DND-41 (cell line): ENCODE measurements at regions not wholly inside any gene's neighbourhood (a gene's known extent, or its start where the extent isn't known, plus 50 kb on each side); places are given as distances from the start of the nearest gene placed in this dataset.

ENCODE experiments used
- ATAC-seq: fragments of 200-7000 bp; cut with Tn5 transposase; 3 replicates; pipeline ENCODE4 v1.9.1; 2021; ENCODE audit warnings: low read depth; ENCODE audit not compliant: insufficient read depth
- DNase-seq: peaks from one replicate; pipeline ENCODE4 v3.0.0-alpha.2; 2020
- H2AFZ ChIP-seq: 2 replicates; pipeline ENCODE4 v1.6.0; 2012; ENCODE audit warnings: low read depth, low read length
- H3K27ac ChIP-seq: 2 replicates; pipeline ENCODE4 v1.5.1; 2012; ENCODE audit warnings: low read length, inconsistent platforms
- H3K27me3 ChIP-seq: fragments of 200-600 bp; sonication (generic); 2 replicates; pipeline ENCODE4 v1.6.0; 2012; ENCODE audit warnings: low read length, mild to moderate bottlenecking, inconsistent platforms; ENCODE audit not compliant: insufficient read depth, poor library complexity
- H3K36me3 ChIP-seq: 2 replicates; pipeline ENCODE4 v1.5.1; 2012; ENCODE audit warnings: low read length, inconsistent platforms; ENCODE audit not compliant: insufficient read depth
- H3K4me1 ChIP-seq: 2 replicates; pipeline ENCODE4 v1.5.1; 2012; ENCODE audit warnings: mild to moderate bottlenecking, low read length; ENCODE audit not compliant: insufficient read depth
- H3K4me2 ChIP-seq: 2 replicates; pipeline ENCODE4 v1.6.0; 2012; ENCODE audit warnings: mild to moderate bottlenecking, moderate library complexity, low read length, inconsistent platforms; ENCODE audit not compliant: insufficient read depth
- H3K4me3 ChIP-seq, 2 experiments: fragments of 200-600 bp in 1 of 2; shearing (Covaris generic) in 1 of 2; 2 replicates each; pipeline ENCODE4 v1.5.1; 2012 to 2016; ENCODE audit warnings: inconsistent platforms in 2 of 2, low read length in 2 of 2, mild to moderate bottlenecking in 2 of 2, low read depth in 1 of 2, moderate library complexity in 1 of 2
- H3K79me2 ChIP-seq: 2 replicates; pipeline ENCODE4 v1.6.0; 2012; ENCODE audit warnings: low read length, inconsistent platforms; ENCODE audit not compliant: insufficient read depth
- H3K9ac ChIP-seq: 2 replicates; pipeline ENCODE4 v1.6.0; 2012; ENCODE audit warnings: low read depth, mild to moderate bottlenecking, inconsistent platforms, low read length, moderate library complexity
- H3K9me3 ChIP-seq: 2 replicates; pipeline ENCODE4 v1.5.1; 2012; ENCODE audit warnings: low read length, moderate library complexity, mild to moderate bottlenecking, inconsistent platforms; ENCODE audit not compliant: insufficient read depth, severe bottlenecking
- H4K20me1 ChIP-seq: 2 replicates; pipeline ENCODE4 v1.6.0; 2012; ENCODE audit warnings: low read length; ENCODE audit not compliant: insufficient read depth
- EZH2 ChIP-seq: IDR thresholded peaks from 3 replicates; pipeline ENCODE4 v1.6.1; 2012; ENCODE audit warnings: borderline replicate concordance, low read depth, mild to moderate bottlenecking, moderate library complexity, low read length, inconsistent platforms; ENCODE audit not compliant: severe bottlenecking
- TF ChIP-seq, protein P1 (sequence below): IDR thresholded peaks from 2 replicates; pipeline ENCODE4 v1.5.1; 2012; ENCODE audit warnings: borderline replicate concordance, low read length, moderate library complexity, mild to moderate bottlenecking; ENCODE audit not compliant: poor library complexity, severe bottlenecking; ENCODE audit errors: extremely low read depth

DNA sequence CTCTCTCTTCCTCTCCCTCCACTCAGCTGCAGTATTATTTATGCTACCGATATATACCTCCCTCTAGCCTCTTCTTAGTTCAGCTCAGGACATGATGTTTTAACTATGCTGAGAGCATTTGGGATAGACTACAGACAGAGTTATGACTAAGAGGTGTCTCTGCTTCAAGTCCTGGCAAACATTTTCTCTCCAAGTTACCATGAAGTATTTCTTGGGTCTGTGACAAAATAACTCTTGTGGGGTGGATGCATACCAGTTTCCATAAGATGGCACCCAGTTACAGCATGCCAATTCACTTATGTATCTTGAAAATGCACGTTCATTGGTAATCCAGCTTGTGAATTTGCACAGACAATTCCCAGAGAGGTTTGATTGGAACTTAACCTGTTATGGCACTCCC, 737.6 kb downstream of the SLC4A3 start:
- H2AFZ ChIP-seq: no peak overlapping the region
- ATAC-seq (no peak), DNase-seq (no peak)
- H4K20me1 ChIP-seq: no peaks in the 10 kb centered on the region
- H3K9me3 ChIP-seq: no peaks in the 10 kb centered on the region
- H3K27me3 ChIP-seq: no peaks in the 10 kb centered on the region
- H3K79me2 ChIP-seq: no peaks in the 10 kb centered on the region
- H3K9ac ChIP-seq: no peak overlapping the region
- H3K36me3 ChIP-seq: no peaks in the 10 kb centered on the region
- H3K27ac ChIP-seq: no peak overlapping the region
- TF ChIP-seq, protein P1, sequence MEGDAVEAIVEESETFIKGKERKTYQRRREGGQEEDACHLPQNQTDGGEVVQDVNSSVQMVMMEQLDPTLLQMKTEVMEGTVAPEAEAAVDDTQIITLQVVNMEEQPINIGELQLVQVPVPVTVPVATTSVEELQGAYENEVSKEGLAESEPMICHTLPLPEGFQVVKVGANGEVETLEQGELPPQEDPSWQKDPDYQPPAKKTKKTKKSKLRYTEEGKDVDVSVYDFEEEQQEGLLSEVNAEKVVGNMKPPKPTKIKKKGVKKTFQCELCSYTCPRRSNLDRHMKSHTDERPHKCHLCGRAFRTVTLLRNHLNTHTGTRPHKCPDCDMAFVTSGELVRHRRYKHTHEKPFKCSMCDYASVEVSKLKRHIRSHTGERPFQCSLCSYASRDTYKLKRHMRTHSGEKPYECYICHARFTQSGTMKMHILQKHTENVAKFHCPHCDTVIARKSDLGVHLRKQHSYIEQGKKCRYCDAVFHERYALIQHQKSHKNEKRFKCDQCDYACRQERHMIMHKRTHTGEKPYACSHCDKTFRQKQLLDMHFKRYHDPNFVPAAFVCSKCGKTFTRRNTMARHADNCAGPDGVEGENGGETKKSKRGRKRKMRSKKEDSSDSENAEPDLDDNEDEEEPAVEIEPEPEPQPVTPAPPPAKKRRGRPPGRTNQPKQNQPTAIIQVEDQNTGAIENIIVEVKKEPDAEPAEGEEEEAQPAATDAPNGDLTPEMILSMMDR: no peak
- no peak overlapping the region for H3K4me3 ChIP-seq
- no peaks in the 10 kb centered on the region for H3K4me1 ChIP-seq
- H3K4me2 ChIP-seq: no peak overlapping the region

DNA sequence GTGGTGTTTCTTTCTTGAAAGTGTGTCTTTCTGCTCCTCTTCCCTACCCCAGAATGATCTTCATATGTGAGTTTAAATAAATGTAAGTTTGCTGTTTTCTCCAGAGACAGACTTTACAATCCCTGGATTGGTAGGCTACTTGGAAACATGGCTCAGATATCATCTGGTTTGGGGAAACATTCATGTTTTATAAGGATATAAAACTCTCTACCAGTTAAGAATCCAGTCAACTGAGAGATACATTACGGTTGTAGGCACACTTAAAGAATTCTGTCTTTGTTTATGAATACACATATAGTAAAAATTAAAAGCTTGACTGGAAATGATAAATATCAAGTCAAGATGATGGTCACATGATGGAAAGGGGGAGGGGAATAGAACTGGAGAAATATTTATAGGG, 739.3 kb downstream of the SLC4A3 start:
- Histone ChIP-seq H3K27me3 (no peaks in the 10 kb centered on the region), H3K79me2 (no peaks in the 10 kb centered on the region), H3K9ac (no peak overlapping the region), H3K4me2 (no peak overlapping the region), H3K9me3 (no peaks in the 10 kb centered on the region), H3K4me1 (no peaks in the 10 kb centered on the region), H2AFZ (no peak overlapping the region), H3K36me3 (no peaks in the 10 kb centered on the region), H4K20me1 (no peaks in the 10 kb centered on the region), H3K27ac (no peak overlapping the region), H3K4me3 (no peak overlapping the region)
- no peak for TF ChIP-seq EZH2
- TF ChIP-seq, protein P1: no peak
- DNase-seq (no peak), ATAC-seq (no peak)

DNA sequence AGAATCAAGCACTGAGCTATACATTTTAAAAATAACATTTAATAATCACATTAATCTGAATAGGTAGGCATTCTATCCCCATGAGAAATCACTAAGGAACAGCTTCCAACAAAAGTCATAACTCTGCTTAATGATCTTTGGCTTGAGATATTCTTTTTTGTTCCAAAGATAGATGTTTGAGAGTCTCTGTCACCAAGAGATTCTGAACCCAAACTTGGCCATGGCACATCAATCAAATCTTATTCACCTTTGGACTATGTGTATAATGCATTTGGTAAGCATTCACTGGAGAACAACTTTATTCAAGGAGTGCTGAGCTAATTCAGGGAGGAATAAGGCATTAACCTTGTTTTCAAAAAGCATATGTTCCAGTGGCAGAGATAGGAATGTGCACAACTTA, 743.3 kb downstream of the SLC4A3 start:
- TF ChIP-seq, protein P1: no peak
- TF ChIP-seq EZH2: no peak
- no peaks in the 10 kb centered on the region for H3K4me1 ChIP-seq
- DNase-seq: no peak
- H4K20me1 ChIP-seq: no peaks in the 10 kb centered on the region
- no peaks in the 10 kb centered on the region for H3K36me3 ChIP-seq
- H3K27me3 ChIP-seq: no peaks in the 10 kb centered on the region
- H2AFZ ChIP-seq: no peak overlapping the region
- no peak overlapping the region for H3K4me3 ChIP-seq
- H3K27ac ChIP-seq: no peak overlapping the region
- H3K9ac ChIP-seq: no peak overlapping the region
- no peaks in the 10 kb centered on the region for H3K79me2 ChIP-seq
- ATAC-seq: no peak
- no peaks in the 10 kb centered on the region for H3K9me3 ChIP-seq
- H3K4me2 ChIP-seq: no peak overlapping the region

DNA sequence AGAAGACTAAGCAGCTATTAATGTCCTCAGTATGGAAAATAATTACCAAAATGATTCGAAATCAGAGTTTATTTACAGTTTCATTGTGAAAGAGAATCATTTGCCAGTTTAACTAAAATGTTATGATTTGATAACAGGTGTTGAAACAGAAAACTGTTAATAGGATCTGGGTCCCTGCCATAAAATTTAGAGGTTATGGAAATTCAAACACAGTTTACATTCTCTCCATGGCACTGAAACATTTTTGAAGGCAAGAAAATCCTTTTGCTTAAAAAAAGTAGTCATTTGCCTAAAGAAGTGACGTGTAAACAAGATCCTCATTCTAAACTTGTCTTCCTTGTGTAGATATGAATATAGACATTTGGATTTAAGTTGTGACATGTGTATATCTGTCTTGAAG, 743.8 kb downstream of the SLC4A3 start:
- no peaks in the 10 kb centered on the region for H3K36me3 ChIP-seq
- H4K20me1 ChIP-seq: no peaks in the 10 kb centered on the region
- ATAC-seq (no peak), DNase-seq (no peak)
- H3K4me3 ChIP-seq: no peak overlapping the region
- TF ChIP-seq, protein P1: no peak
- no peak for TF ChIP-seq EZH2
- H3K9ac ChIP-seq: no peak overlapping the region
- H3K9me3 ChIP-seq: no peaks in the 10 kb centered on the region
- no peaks in the 10 kb centered on the region for H3K4me1 ChIP-seq
- no peak overlapping the region for H2AFZ ChIP-seq
- H3K27me3 ChIP-seq: no peaks in the 10 kb centered on the region
- H3K27ac ChIP-seq: no peak overlapping the region
- no peaks in the 10 kb centered on the region for H3K79me2 ChIP-seq
- H3K4me2 ChIP-seq: no peak overlapping the region
